Stomach (tissue), 8 donors: ENCODE measurements at regions not wholly inside any gene's neighbourhood (a gene's known extent, or its start where the extent isn't known, plus 50 kb on each side); places are given as distances from the start of the nearest gene placed in this dataset.

Source experiments
- DNase-seq, 2 donors: peaks; one replicate each; pipeline versions ENCODE4 v3.0.0 to v3.0.0-alpha.2; 2013 to 2019
- H3K27ac ChIP-seq, 5 donors: fragments of 200-600 bp in 4 of 5; sonication (generic) in 4 of 5; one replicate each; pipeline ENCODE4 v1.5.1; 2013 to 2019; ENCODE audit warnings: mild to moderate bottlenecking in 1 of 5, moderate library complexity in 1 of 5
- H3K27me3 ChIP-seq, 3 donors: fragments of 200-600 bp; sonication (generic); one replicate each; pipeline ENCODE4 v1.5.1; 2017 to 2019; ENCODE audit warnings: mixed run types in 1 of 3
- H3K36me3 ChIP-seq, 4 donors: fragments of 200-600 bp; sonication (generic); 1 replicate in 3 of 4; 2 replicates in 1 of 4; pipeline ENCODE4 v1.5.1; 2016 to 2019
- H3K4me1 ChIP-seq, 4 donors: fragments of 200-600 bp; sonication (generic); one replicate each; pipeline ENCODE4 v1.5.1; 2016 to 2019
- H3K4me3 ChIP-seq, 4 donors: fragments of 200-600 bp; sonication (generic) in 3 of 4; one replicate each; pipeline ENCODE4 v1.5.1; 2016 to 2019; ENCODE audit warnings: mild to moderate bottlenecking in 1 of 4
- H3K9me3 ChIP-seq, 4 donors: fragments of 200-600 bp; sonication (generic); one replicate each; pipeline ENCODE4 v1.5.1; 2016 to 2019
- EP300 ChIP-seq: sonication (generic); formaldehyde crosslinking; IDR thresholded peaks from one replicate; pipeline ENCODE4 v1.6.1; 2017; ENCODE audit warnings: antibody characterized with exemption
- POLR2A ChIP-seq, 4 donors: fragments of 450-650 bp; IDR thresholded peaks; one replicate each; pipeline ENCODE4 v1.6.1; 2016; ENCODE audit warnings: antibody characterized with exemption in 4 of 4, control low read depth in 2 of 4, mild to moderate bottlenecking in 1 of 4, moderate library complexity in 1 of 4
- POLR2AphosphoS5 ChIP-seq, 3 donors: sonication (generic); formaldehyde crosslinking; IDR thresholded peaks; one replicate each; pipeline ENCODE4 v1.6.1; 2016; ENCODE audit warnings: antibody characterized with exemption in 3 of 3
- WGBS, 5 donors: extraction: QIAGEN DNeasy Blood & Tissue Kit in 3 of 5; methylation state at CpG; one replicate each; pipeline versions ENCODE4 v1.1.5 to v1.1.7; 2013 to 2018; 5-methylcytosine and 5-hydroxymethylcytosine counted together
- intact Hi-C: fragments of 100-400 bp; cut with DNase I; formaldehyde crosslinking; loops from one replicate; pipeline ENCODE4 v1.15.1; 2023; ENCODE audit warnings: low total_unique reads
- small RNA-seq, 4 donors: library from RNA; depleted of rRNA; stranded (forward); fragments of <200 nt; gene quantifications; one replicate each; pipeline ENCODE3, GENCODE V24; 2016
- TF ChIP-seq, protein P1 (sequence below), 7 experiments: fragments of 450-650 bp in 4 of 7; fragments of 200-600 bp in 3 of 7; sonication (generic) in 3 of 7; IDR thresholded peaks; one replicate each; pipeline ENCODE4 v1.5.1; 2016 to 2019; ENCODE audit warnings: antibody characterized with exemption in 7 of 7, control low read depth in 2 of 7, mild to moderate bottlenecking in 1 of 7
- donor health status: healthy with polysubstance abuse.
- donor health status: Bipolar disorder and iron deficiency.
- donor health status: healthy.

DNA sequence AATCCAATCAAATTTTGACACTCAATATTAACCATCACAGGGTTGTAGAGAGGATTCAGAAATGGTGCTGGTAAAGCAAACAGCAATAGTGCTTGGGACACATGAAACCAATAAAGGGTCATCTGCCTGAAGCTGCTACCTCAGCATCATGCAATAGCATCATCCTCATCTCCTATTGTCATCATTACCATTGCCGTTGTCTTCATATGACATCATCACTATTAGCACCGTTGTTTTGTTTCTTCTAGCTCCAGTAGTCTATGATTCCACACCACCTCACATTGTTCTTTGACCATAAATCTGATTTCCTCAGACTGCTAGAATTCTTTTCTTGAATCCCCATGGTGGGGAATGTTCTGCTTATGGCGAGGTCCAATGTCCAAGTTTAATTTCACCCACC is 52.8 kb upstream of the GRK3 start:
- H3K4me1 ChIP-seq, result peaks cover 0 to 4% (median 0%) of the 10 kb centered on the region in 4 donors
- no peak for DNase-seq
- peaks cover 0 to 16% (median 0%) of the 10 kb centered on the region in 4 donors for H3K36me3 ChIP-seq
- 92 to 100% (median 96%) methylated on average over 3 of the region's 3 CpGs for WGBS, 5 donors
- H3K9me3 ChIP-seq, result no peaks in the 10 kb centered on the region
- no peak overlapping the region for H3K27ac ChIP-seq
- no peaks in the 10 kb centered on the region for H3K27me3 ChIP-seq
- H3K4me3 ChIP-seq, result no peak overlapping the region
- TF ChIP-seq POLR2A (IDR thresholded peaks at IDR 0.05) (no peak), POLR2AphosphoS5 (IDR thresholded peaks at IDR 0.05) (no peak), EP300 (no peak)
- TF ChIP-seq, protein P1, sequence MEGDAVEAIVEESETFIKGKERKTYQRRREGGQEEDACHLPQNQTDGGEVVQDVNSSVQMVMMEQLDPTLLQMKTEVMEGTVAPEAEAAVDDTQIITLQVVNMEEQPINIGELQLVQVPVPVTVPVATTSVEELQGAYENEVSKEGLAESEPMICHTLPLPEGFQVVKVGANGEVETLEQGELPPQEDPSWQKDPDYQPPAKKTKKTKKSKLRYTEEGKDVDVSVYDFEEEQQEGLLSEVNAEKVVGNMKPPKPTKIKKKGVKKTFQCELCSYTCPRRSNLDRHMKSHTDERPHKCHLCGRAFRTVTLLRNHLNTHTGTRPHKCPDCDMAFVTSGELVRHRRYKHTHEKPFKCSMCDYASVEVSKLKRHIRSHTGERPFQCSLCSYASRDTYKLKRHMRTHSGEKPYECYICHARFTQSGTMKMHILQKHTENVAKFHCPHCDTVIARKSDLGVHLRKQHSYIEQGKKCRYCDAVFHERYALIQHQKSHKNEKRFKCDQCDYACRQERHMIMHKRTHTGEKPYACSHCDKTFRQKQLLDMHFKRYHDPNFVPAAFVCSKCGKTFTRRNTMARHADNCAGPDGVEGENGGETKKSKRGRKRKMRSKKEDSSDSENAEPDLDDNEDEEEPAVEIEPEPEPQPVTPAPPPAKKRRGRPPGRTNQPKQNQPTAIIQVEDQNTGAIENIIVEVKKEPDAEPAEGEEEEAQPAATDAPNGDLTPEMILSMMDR (IDR thresholded peaks at IDR 0.05), result no peak
- intact Hi-C loops, result no loop called here

DNA sequence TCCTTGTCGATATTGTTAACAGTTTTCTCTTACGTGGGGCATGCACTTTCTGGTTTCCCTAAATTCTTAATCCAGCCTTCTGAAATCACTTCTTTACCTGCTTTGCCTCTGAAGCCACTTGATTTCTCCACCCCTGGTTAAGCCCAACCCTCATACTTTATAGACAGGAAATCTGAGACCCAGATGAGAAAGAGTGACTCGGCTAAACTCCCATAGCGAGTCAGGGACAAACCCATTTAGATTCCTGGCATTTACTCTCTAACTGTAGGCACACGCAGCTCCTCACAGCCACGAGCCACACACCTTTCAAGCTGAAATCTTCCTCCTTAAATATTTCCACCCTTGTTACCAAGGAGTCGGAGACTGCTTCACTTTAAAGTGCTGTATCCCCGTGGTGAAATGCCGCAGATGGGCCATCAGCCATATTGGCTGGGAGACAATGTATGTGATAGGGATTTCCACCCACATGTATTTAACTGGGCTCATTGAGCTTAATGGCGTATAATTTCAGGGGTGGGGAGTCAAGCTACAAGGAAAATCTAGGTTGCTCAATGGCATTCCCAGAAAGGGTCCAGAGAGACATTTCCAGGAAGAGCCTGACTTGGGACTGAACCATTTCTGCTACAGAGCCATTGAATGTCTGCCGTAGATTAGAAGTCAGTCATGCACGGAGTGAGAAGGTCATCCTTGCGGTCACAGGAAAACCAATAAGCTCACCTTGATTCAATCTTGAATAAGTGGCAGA is 49.9 kb upstream of the GRK3 start:
- no peak for DNase-seq

More for the DNA sequence above, 49.9 kb upstream of the GRK3 start:
- 71 to 87% (median 77%) methylated on average over 13 of the region's 13 CpGs for WGBS, 5 donors
- Histone ChIP-seq H3K27me3 (no peaks in the 10 kb centered on the region), H3K27ac (no peak overlapping the region), H3K4me3 (no peak overlapping the region), H3K9me3 (no peaks in the 10 kb centered on the region), H3K36me3 (peaks cover 0 to 16% (median 0%) of the 10 kb centered on the region in 4 donors), H3K4me1 (no peaks in the 10 kb centered on the region)
- intact Hi-C loops, result no loop called here
- TF ChIP-seq EP300 (no peak), POLR2AphosphoS5 (IDR thresholded peaks at IDR 0.05) (no peak), POLR2A (IDR thresholded peaks at IDR 0.05) (no peak)
- TF ChIP-seq, protein P1 (IDR thresholded peaks at IDR 0.05), result no peak

Small RNA genes lying in the stretch of these regions (small RNA-seq; reads per million reads assigned to genes)
- 0 reads per million in 4 donors for gene IGLL3P
- 0 reads per million in 4 donors for gene MIR6817
